ENCODE measurements at regions not wholly inside any gene's neighbourhood (a gene's known extent, or its start where the extent isn't known, plus 50 kb on each side); places are given as distances from the start of the nearest gene placed in this dataset.
A peak's percentile ranks its signal among the peaks of the same experiment; 100 is the strongest.

DNA sequence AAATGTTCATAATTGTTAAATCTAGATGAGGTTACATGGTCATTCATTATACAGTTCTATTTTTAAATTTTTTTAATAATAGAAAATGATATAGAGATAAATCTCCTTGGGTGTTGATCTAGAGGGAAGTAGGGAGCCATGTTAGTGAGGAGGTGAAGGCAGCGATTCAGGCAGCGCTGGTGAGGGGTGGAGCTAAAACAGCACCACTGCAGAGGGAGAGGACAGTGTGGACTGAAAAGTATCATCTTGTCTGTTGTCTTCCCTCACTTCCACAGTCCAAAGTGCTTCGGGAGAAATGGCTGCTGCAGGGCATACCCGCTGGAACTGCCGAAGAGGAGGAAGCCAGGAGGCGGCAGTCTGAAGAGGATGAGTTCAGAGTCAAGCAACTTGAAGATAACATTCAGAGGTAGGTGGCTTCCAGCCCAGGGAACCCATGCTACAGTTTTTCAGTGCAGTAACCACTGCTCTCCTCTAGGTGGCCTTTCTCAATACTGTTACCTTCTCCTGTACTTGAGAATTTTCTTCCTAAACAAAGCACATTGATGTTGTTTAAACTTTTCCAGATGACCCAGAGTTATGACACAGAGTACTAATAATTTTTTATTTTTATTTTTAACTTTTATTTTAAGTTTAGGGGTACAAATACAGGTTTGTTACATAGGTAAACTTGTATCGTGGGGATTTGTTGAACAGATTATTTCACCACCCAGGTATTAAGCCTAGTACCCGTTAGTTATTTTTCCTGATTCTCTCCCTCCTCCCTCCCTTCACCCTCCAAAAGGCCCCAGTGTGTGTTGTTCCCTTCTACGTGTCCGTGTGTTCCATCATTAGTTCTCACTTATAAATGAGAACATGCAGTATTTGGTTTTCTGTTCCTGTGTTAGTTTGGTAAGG lies 100.5 kb downstream of the PALM2AKAP2 start:
- no peak for TF ChIP-seq TARDBP (IDR thresholded peaks at IDR 0.05)
- peak; percentile 58 for DNase-seq (ENCODE audit: extremely low spot score)
- CTCF ChIA-PET = no interaction called here
- POLR2A ChIA-PET = no interaction called here

DNA sequence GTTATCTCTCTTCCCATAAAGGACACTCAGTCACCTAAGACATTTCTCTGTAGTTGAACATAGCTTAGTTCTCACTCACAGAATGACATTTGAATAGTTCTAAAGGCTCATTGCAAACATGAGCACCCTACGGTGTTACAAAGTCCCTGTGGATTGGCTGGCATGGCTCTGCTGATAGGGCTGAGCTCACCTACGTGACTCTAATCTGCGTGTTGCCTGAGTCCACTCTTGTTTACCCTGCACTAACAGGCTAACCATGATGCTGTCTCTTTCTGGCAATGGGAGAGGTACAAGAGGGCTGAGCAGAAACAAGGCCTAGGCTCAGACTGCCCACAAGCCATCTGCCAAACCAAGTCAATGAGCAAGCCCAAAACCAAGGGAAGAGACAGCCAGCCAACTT lies 103.6 kb downstream of the PALM2AKAP2 start:
- TF ChIP-seq LEF1 (IDR thresholded peaks at IDR 0.05; ENCODE audit: borderline replicate concordance) (no peak), SUZ12 (IDR thresholded peaks at IDR 0.05) (no peak), FOXK2 (IDR thresholded peaks at IDR 0.05) (no peak), TARDBP (IDR thresholded peaks at IDR 0.05) (no peak), NFRKB (IDR thresholded peaks at IDR 0.05) (no peak), FOXM1 (IDR thresholded peaks at IDR 0.05; ENCODE audit: borderline replicate concordance) (no peak), BHLHE40 (IDR thresholded peaks at IDR 0.05; ENCODE audit: borderline replicate concordance) (no peak), ARNT (IDR thresholded peaks at IDR 0.05) (no peak), ELF4 (IDR thresholded peaks at IDR 0.05) (no peak), FOXA1 (IDR thresholded peaks at IDR 0.05) (no peak), ZNF384 (IDR thresholded peaks at IDR 0.05) (no peak), CTBP1 (IDR thresholded peaks at IDR 0.05; ENCODE audit: borderline replicate concordance) (no peak), L3MBTL2 (conservative IDR thresholded peaks at IDR 0.05) (no peak), SP1 (IDR thresholded peaks at IDR 0.05) (no peak), HDGF (IDR thresholded peaks at IDR 0.05; ENCODE audit: borderline replicate concordance) (no peak)
- no peak for DNase-seq (ENCODE audit: extremely low spot score)
- ChIA-PET CTCF (no interaction called here), POLR2A (no interaction called here)

DNA sequence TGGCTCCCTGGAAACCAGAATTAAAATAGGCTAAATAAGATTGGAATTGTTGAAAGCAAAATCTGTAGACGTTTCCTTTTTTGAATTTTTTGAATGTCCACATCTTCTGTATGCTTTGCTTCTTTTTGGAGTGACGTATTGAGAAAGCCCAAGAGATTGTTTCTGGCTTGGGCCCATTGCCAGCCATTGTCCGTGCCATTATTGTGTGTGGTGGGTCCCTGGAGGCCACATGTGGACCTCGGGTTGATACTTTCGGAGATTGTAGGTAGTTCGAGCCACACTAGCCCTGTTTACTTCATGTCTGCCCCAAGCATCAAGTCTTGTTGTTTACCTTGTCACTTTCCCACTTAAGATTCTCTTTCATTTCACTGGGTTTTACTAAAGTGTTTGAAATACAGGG lies 106.0 kb downstream of the PALM2AKAP2 start:
- ChIA-PET POLR2A (no interaction called here), CTCF (no interaction called here)
- DNase-seq (ENCODE audit: extremely low spot score) = no peak
- TF ChIP-seq BHLHE40 (IDR thresholded peaks at IDR 0.05; ENCODE audit: borderline replicate concordance) (no peak), L3MBTL2 (conservative IDR thresholded peaks at IDR 0.05) (no peak), LEF1 (IDR thresholded peaks at IDR 0.05; ENCODE audit: borderline replicate concordance) (no peak), HDGF (IDR thresholded peaks at IDR 0.05; ENCODE audit: borderline replicate concordance) (no peak)
- TF ChIP-seq, protein P1, sequence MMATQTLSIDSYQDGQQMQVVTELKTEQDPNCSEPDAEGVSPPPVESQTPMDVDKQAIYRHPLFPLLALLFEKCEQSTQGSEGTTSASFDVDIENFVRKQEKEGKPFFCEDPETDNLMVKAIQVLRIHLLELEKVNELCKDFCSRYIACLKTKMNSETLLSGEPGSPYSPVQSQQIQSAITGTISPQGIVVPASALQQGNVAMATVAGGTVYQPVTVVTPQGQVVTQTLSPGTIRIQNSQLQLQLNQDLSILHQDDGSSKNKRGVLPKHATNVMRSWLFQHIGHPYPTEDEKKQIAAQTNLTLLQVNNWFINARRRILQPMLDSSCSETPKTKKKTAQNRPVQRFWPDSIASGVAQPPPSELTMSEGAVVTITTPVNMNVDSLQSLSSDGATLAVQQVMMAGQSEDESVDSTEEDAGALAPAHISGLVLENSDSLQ (IDR thresholded peaks at IDR 0.05) = no peak

DNA sequence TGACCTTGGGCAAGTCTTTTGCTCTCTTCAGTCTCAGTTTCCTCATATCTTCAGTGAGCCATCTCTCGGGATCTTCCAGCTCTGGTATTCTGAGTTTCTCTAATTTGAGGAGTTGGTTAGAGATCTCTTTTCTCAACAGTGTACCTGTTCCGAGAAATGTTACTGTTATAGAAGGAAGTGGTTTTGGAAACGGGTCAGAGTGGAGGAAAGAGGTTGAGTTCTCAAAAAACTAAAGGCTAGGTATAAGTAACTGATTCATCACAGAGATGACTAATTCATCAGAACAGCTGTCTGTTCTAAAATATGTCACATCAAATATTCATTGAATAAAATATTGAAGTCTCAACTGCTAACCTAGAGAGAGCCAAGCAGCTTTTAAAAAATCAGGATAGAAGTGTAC lies 106.6 kb downstream of the PALM2AKAP2 start:
- no peak for DNase-seq (ENCODE audit: extremely low spot score)
- CTCF ChIA-PET = no interaction called here
- no peak for TF ChIP-seq TARDBP (IDR thresholded peaks at IDR 0.05)
- TF ChIP-seq FOXA1 (IDR thresholded peaks at IDR 0.05) = no peak
- TF ChIP-seq, protein P1 (IDR thresholded peaks at IDR 0.05) = no peak
- no peak for TF ChIP-seq ELF4 (IDR thresholded peaks at IDR 0.05)
- TF ChIP-seq CTBP1 (IDR thresholded peaks at IDR 0.05; ENCODE audit: borderline replicate concordance) = no peak
- TF ChIP-seq LEF1 (IDR thresholded peaks at IDR 0.05; ENCODE audit: borderline replicate concordance) = no peak
- no peak for TF ChIP-seq SUZ12 (IDR thresholded peaks at IDR 0.05)
- TF ChIP-seq BHLHE40 (IDR thresholded peaks at IDR 0.05; ENCODE audit: borderline replicate concordance) = no peak
- no peak for TF ChIP-seq SP1 (IDR thresholded peaks at IDR 0.05)
- no peak for TF ChIP-seq FOXK2 (IDR thresholded peaks at IDR 0.05)
- no peak for TF ChIP-seq NFRKB (IDR thresholded peaks at IDR 0.05)
- TF ChIP-seq ARNT (IDR thresholded peaks at IDR 0.05) = no peak
- TF ChIP-seq FOXM1 (IDR thresholded peaks at IDR 0.05; ENCODE audit: borderline replicate concordance) = no peak
- no peak for TF ChIP-seq ZNF384 (IDR thresholded peaks at IDR 0.05)
- TF ChIP-seq HDGF (IDR thresholded peaks at IDR 0.05; ENCODE audit: borderline replicate concordance) = no peak
- TF ChIP-seq L3MBTL2 (conservative IDR thresholded peaks at IDR 0.05) = no peak
- POLR2A ChIA-PET = no interaction called here

DNA sequence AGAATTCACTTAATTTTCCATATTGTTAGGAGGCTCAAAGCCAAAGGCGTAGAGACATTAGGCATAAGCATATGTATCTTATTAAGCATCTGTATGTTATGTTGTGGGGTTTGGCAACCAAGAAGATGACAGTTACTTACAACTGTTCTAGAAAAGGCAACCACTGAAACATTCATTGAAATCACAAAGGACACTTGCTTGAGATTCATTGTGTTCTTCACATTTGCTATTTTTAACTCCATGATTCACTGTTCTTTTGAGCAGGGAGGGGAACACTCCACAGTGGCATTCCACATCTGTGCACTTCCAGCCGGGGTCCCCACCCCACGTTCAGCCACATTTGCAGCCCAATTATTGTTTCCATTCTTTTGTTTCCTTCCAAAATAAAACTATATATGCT lies 107.1 kb downstream of the PALM2AKAP2 start:
- ChIA-PET CTCF (interaction anchor here (0.6 to 0.8 kb wide), 3 partner anchors 59 to 311 kb away, joined by 3 to 4 read pairs (median 3); no protein-coding TSS in a partner anchor), POLR2A (no interaction called here)
- TF ChIP-seq NFRKB (IDR thresholded peaks at IDR 0.05) = no peak
- no peak for TF ChIP-seq FOXK2 (IDR thresholded peaks at IDR 0.05)
- no peak for TF ChIP-seq HDGF (IDR thresholded peaks at IDR 0.05; ENCODE audit: borderline replicate concordance)
- TF ChIP-seq CTBP1 (IDR thresholded peaks at IDR 0.05; ENCODE audit: borderline replicate concordance) = no peak
- no peak for TF ChIP-seq BHLHE40 (IDR thresholded peaks at IDR 0.05; ENCODE audit: borderline replicate concordance)
- no peak for TF ChIP-seq L3MBTL2 (conservative IDR thresholded peaks at IDR 0.05)
- TF ChIP-seq, protein P1 (IDR thresholded peaks at IDR 0.05) = no peak
- no peak for TF ChIP-seq ARNT (IDR thresholded peaks at IDR 0.05)
- no peak for TF ChIP-seq LEF1 (IDR thresholded peaks at IDR 0.05; ENCODE audit: borderline replicate concordance)
- no peak for TF ChIP-seq ZNF384 (IDR thresholded peaks at IDR 0.05)
- no peak for TF ChIP-seq SUZ12 (IDR thresholded peaks at IDR 0.05)
- DNase-seq (ENCODE audit: extremely low spot score) = no peak

DNA sequence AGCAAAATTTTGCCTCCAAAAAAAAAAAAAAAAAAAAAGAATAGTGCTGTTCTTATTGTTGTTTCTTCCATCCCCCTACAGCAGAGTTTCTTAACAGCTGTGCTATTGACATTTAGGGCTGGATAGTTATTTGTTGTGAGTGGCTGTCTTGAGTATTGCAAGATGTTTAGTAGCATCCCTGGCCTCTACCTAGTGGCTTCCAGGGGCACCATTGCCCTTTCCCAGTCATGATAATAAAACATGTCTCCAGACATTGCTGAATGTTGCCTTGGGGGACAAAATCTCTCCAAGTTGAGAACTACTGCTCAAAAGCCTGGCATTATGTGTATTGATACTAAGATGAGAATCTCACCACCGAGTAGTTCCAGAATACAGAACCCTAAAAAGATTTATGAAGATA lies 108.7 kb downstream of the PALM2AKAP2 start:
- ChIA-PET POLR2A (no interaction called here), CTCF (interaction anchor here (0.7 kb wide), 1 partner anchor 264 kb away, joined by 4 read pairs; no protein-coding TSS in a partner anchor)
- no peak for TF ChIP-seq ZNF384 (IDR thresholded peaks at IDR 0.05)
- TF ChIP-seq NFRKB (IDR thresholded peaks at IDR 0.05) = no peak
- TF ChIP-seq SUZ12 (IDR thresholded peaks at IDR 0.05) = no peak
- no peak for TF ChIP-seq ARNT (IDR thresholded peaks at IDR 0.05)
- no peak for TF ChIP-seq FOXM1 (IDR thresholded peaks at IDR 0.05; ENCODE audit: borderline replicate concordance)
- TF ChIP-seq FOXA1 (IDR thresholded peaks at IDR 0.05) = no peak
- no peak for TF ChIP-seq FOXK2 (IDR thresholded peaks at IDR 0.05)
- TF ChIP-seq, protein P1 (IDR thresholded peaks at IDR 0.05) = no peak
- TF ChIP-seq CTBP1 (IDR thresholded peaks at IDR 0.05; ENCODE audit: borderline replicate concordance) = no peak
- TF ChIP-seq ELF4 (IDR thresholded peaks at IDR 0.05) = no peak
- TF ChIP-seq L3MBTL2 (conservative IDR thresholded peaks at IDR 0.05) = no peak
- no peak for TF ChIP-seq BHLHE40 (IDR thresholded peaks at IDR 0.05; ENCODE audit: borderline replicate concordance)
- no peak for TF ChIP-seq SP1 (IDR thresholded peaks at IDR 0.05)
- TF ChIP-seq LEF1 (IDR thresholded peaks at IDR 0.05; ENCODE audit: borderline replicate concordance) = no peak
- TF ChIP-seq HDGF (IDR thresholded peaks at IDR 0.05; ENCODE audit: borderline replicate concordance) = no peak
- TF ChIP-seq TARDBP (IDR thresholded peaks at IDR 0.05) = no peak
- DNase-seq (ENCODE audit: extremely low spot score) = no peak
